GM21529 (cell line): ENCODE measurements at regions not wholly inside any gene's neighbourhood (a gene's known extent, or its start where the extent isn't known, plus 50 kb on each side); places are given as distances from the start of the nearest gene placed in this dataset.

Experiments used
- ATAC-seq: cut with Tn5 transposase; IDR thresholded peaks from one replicate; pipeline ENCODE4 v1.9.1; 2021; ENCODE audit not compliant: unreplicated experiment

- no peak for ATAC-seq
These were observed 52.7 kb upstream of the PZP start for GRCh38 chr12:9260931-9261330.

GRCh38 chr12:9258676-9259075 lies 50.5 kb upstream of the PZP start:
- ATAC-seq = no peak
